ENCODE measurements at regions not wholly inside any gene's neighbourhood (a gene's known extent, or its start where the extent isn't known, plus 50 kb on each side); places are given as distances from the start of the nearest gene placed in this dataset.

- Mint-ChIP-seq H3K36me3 (no peaks in the 10 kb centered on the region), H3K27ac (no peak overlapping the region), H3K4me3 (no peak overlapping the region), H3K9me3 (peaks cover 0 to 2% (median 0%) of the 10 kb centered on the region in 11 donors), H3K4me1 (peaks cover 0 to 6% (median 0%) of the 10 kb centered on the region in 7 donors), H3K27me3 (peaks cover 0 to 16% (median 0%) of the 10 kb centered on the region in 5 donors)
- H3K27ac ChIP-seq (ENCODE audit: low read depth, low read length), result no peak overlapping the region
- ChIA-PET POLR2A (no interaction called here), CTCF (no interaction called here)
- no peak overlapping the region for H3K4me3 ChIP-seq (ENCODE audit: low read length)
- DNase-seq (no peak), ATAC-seq (no peak)
- H3K9me3 ChIP-seq (ENCODE audit: control insufficient read depth in 2 of 3, low read length in 3 of 3), result no peaks in the 10 kb centered on the region
- intact Hi-C loops (cut with micrococcal nuclease), result no loop called here
- H3K4me1 ChIP-seq (ENCODE audit: control insufficient read depth in 2 of 2, insufficient read depth in 2 of 2, low read length in 2 of 2), result no peaks in the 10 kb centered on the region
- H3K36me3 ChIP-seq (ENCODE audit: control insufficient read depth in 2 of 3, insufficient read depth in 3 of 3, low read length in 3 of 3), result no peaks in the 10 kb centered on the region
- no peaks in the 10 kb centered on the region for H3K27me3 ChIP-seq (ENCODE audit: control insufficient read depth in 2 of 2, insufficient read depth in 2 of 2, low read length in 2 of 2)
Observed at GRCh38 chr5:146952168-146952567, 73.6 kb upstream of the PPP2R2B start.

- Histone ChIP-seq H3K4me1 (ENCODE audit: control insufficient read depth in 2 of 2, insufficient read depth in 2 of 2, low read length in 2 of 2) (no peaks in the 10 kb centered on the region), H3K36me3 (ENCODE audit: control insufficient read depth in 2 of 3, insufficient read depth in 3 of 3, low read length in 3 of 3) (no peaks in the 10 kb centered on the region), H3K27ac (ENCODE audit: low read depth, low read length) (no peak overlapping the region), H3K27me3 (ENCODE audit: control insufficient read depth in 2 of 2, insufficient read depth in 2 of 2, low read length in 2 of 2) (no peaks in the 10 kb centered on the region), H3K9me3 (ENCODE audit: control insufficient read depth in 2 of 3, low read length in 3 of 3) (no peaks in the 10 kb centered on the region), H3K4me3 (ENCODE audit: low read length) (no peak overlapping the region)
- POLR2A ChIA-PET, result no interaction called here
- Mint-ChIP-seq H3K27ac (no peak overlapping the region), H3K4me1 (no peaks in the 10 kb centered on the region), H3K9me3 (no peaks in the 10 kb centered on the region), H3K27me3 (peaks cover 0 to 22% (median 8%) of the 10 kb centered on the region in 5 donors), H3K36me3 (no peaks in the 10 kb centered on the region), H3K4me3 (no peak overlapping the region)
- ATAC-seq (no peak), DNase-seq (no peak)
- intact Hi-C loops (cut with micrococcal nuclease), result no loop called here
- CTCF ChIA-PET, result no interaction called here
Observed at GRCh38 chr5:146956217-146956616, 77.7 kb upstream of the PPP2R2B start.

- DNase-seq, result no peak
- intact Hi-C loops (cut with micrococcal nuclease), result no loop called here
- no peaks in the 10 kb centered on the region for H3K4me1 Mint-ChIP-seq
- ChIA-PET CTCF (no interaction called here), POLR2A (no interaction called here)
- Histone ChIP-seq H3K4me3 (ENCODE audit: low read length) (no peak overlapping the region), H3K4me1 (ENCODE audit: control insufficient read depth in 2 of 2, insufficient read depth in 2 of 2, low read length in 2 of 2) (no peaks in the 10 kb centered on the region), H3K36me3 (ENCODE audit: control insufficient read depth in 2 of 3, insufficient read depth in 3 of 3, low read length in 3 of 3) (no peaks in the 10 kb centered on the region), H3K9me3 (ENCODE audit: control insufficient read depth in 2 of 3, low read length in 3 of 3) (no peaks in the 10 kb centered on the region), H3K27me3 (ENCODE audit: control insufficient read depth in 2 of 2, insufficient read depth in 2 of 2, low read length in 2 of 2) (no peaks in the 10 kb centered on the region), H3K27ac (ENCODE audit: low read depth, low read length) (no peak overlapping the region)
- no peak for ATAC-seq
- no peak overlapping the region for H3K4me3 Mint-ChIP-seq
- no peak overlapping the region for H3K27ac Mint-ChIP-seq
- no peaks in the 10 kb centered on the region for H3K9me3 Mint-ChIP-seq
- no peaks in the 10 kb centered on the region for H3K36me3 Mint-ChIP-seq
- H3K27me3 Mint-ChIP-seq, result peaks cover 0 to 14% (median 8%) of the 10 kb centered on the region in 5 donors
Observed at GRCh38 chr5:146959360-146959759, 80.8 kb upstream of the PPP2R2B start.

- Mint-ChIP-seq H3K4me1 (no peaks in the 10 kb centered on the region), H3K27me3 (peaks cover 0 to 5% (median 4%) of the 10 kb centered on the region in 5 donors), H3K27ac (no peak overlapping the region), H3K36me3 (no peaks in the 10 kb centered on the region), H3K4me3 (no peak overlapping the region), H3K9me3 (no peaks in the 10 kb centered on the region)
- no peaks in the 10 kb centered on the region for H3K36me3 ChIP-seq (ENCODE audit: control insufficient read depth in 2 of 3, insufficient read depth in 3 of 3, low read length in 3 of 3)
- no peak for ATAC-seq
- intact Hi-C loops (cut with micrococcal nuclease), result no loop called here
- H3K9me3 ChIP-seq (ENCODE audit: control insufficient read depth in 2 of 3, low read length in 3 of 3), result no peaks in the 10 kb centered on the region
- ChIA-PET POLR2A (no interaction called here), CTCF (no interaction called here)
- no peak overlapping the region for H3K27ac ChIP-seq (ENCODE audit: low read depth, low read length)
- H3K4me1 ChIP-seq (ENCODE audit: control insufficient read depth in 2 of 2, insufficient read depth in 2 of 2, low read length in 2 of 2), result no peaks in the 10 kb centered on the region
- H3K27me3 ChIP-seq (ENCODE audit: control insufficient read depth in 2 of 2, insufficient read depth in 2 of 2, low read length in 2 of 2), result no peaks in the 10 kb centered on the region
- DNase-seq, result no peak
- no peak overlapping the region for H3K4me3 ChIP-seq (ENCODE audit: low read length)
Observed at GRCh38 chr5:146962801-146963355, 84.3 kb upstream of the PPP2R2B start.

- no peaks in the 10 kb centered on the region for H3K4me1 Mint-ChIP-seq
- DNase-seq, result peak; percentile 5 to 68 (median 44)
- Histone ChIP-seq H3K27ac (ENCODE audit: low read depth, low read length) (no peak overlapping the region), H3K4me1 (ENCODE audit: control insufficient read depth in 2 of 2, insufficient read depth in 2 of 2, low read length in 2 of 2) (no peaks in the 10 kb centered on the region), H3K4me3 (ENCODE audit: low read length) (no peak overlapping the region), H3K36me3 (ENCODE audit: control insufficient read depth in 2 of 3, insufficient read depth in 3 of 3, low read length in 3 of 3) (no peaks in the 10 kb centered on the region), H3K9me3 (ENCODE audit: control insufficient read depth in 2 of 3, low read length in 3 of 3) (no peaks in the 10 kb centered on the region), H3K27me3 (ENCODE audit: control insufficient read depth in 2 of 2, insufficient read depth in 2 of 2, low read length in 2 of 2) (no peaks in the 10 kb centered on the region)
- no peak overlapping the region for H3K4me3 Mint-ChIP-seq
- peaks cover 0 to 4% (median 0%) of the 10 kb centered on the region in 5 donors for H3K27me3 Mint-ChIP-seq
- POLR2A ChIA-PET, result no interaction called here
- no peaks in the 10 kb centered on the region for H3K36me3 Mint-ChIP-seq
- CTCF ChIA-PET, result interaction anchor here (0.5 to 3.7 kb wide), 13 partner anchors 73 to 1685 kb away, joined by 3 to 27 read pairs (median 5); no protein-coding TSS in a partner anchor
- ATAC-seq, result peak; percentile 87
- peak overlapping the region in 1 of 9 donors; percentile 26 for H3K27ac Mint-ChIP-seq
- intact Hi-C loops (cut with micrococcal nuclease), result loop anchor here (1.0 to 2.0 kb wide), 8 partner anchors 222 to 519 kb away; partner anchors contain the start of gene TCERG1 (in 1 of the 2)
- peaks cover 0 to 2% (median 0%) of the 10 kb centered on the region in 11 donors for H3K9me3 Mint-ChIP-seq
Observed at GRCh38 chr5:146965761-146966659, 87.5 kb upstream of the PPP2R2B start.

GRCh38 chr5:146967646-146968045 lies 89.1 kb upstream of the PPP2R2B start:
- Mint-ChIP-seq H3K4me1 (no peaks in the 10 kb centered on the region), H3K27me3 (peaks cover 0 to 4% (median 0%) of the 10 kb centered on the region in 5 donors), H3K4me3 (no peak overlapping the region), H3K36me3 (no peaks in the 10 kb centered on the region), H3K9me3 (peaks cover 0 to 2% (median 0%) of the 10 kb centered on the region in 11 donors), H3K27ac (no peak overlapping the region)
- Histone ChIP-seq H3K27me3 (ENCODE audit: control insufficient read depth in 2 of 2, insufficient read depth in 2 of 2, low read length in 2 of 2) (no peaks in the 10 kb centered on the region), H3K27ac (ENCODE audit: low read depth, low read length) (no peak overlapping the region), H3K4me3 (ENCODE audit: low read length) (no peak overlapping the region), H3K36me3 (ENCODE audit: control insufficient read depth in 2 of 3, insufficient read depth in 3 of 3, low read length in 3 of 3) (no peaks in the 10 kb centered on the region), H3K9me3 (ENCODE audit: control insufficient read depth in 2 of 3, low read length in 3 of 3) (no peaks in the 10 kb centered on the region), H3K4me1 (ENCODE audit: control insufficient read depth in 2 of 2, insufficient read depth in 2 of 2, low read length in 2 of 2) (no peaks in the 10 kb centered on the region)
- POLR2A ChIA-PET, result no interaction called here
- no peak for DNase-seq
- CTCF ChIA-PET, result interaction anchor here (1.3 to 3.7 kb wide), 4 partner anchors 425 to 434 kb away, joined by 3 to 27 read pairs (median 11); no protein-coding TSS in a partner anchor
- no peak for ATAC-seq
- intact Hi-C loops (cut with micrococcal nuclease), result loop anchor here in 1 of 2 donors (2.0 kb wide), 1 partner anchor 401 kb away; no protein-coding TSS in a partner anchor
